ENCODE measurements at regions not wholly inside any gene's neighbourhood (a gene's known extent, or its start where the extent isn't known, plus 50 kb on each side); places are given as distances from the start of the nearest gene placed in this dataset.
A peak's percentile ranks its signal among the peaks of the same experiment; 100 is the strongest.

DNA sequence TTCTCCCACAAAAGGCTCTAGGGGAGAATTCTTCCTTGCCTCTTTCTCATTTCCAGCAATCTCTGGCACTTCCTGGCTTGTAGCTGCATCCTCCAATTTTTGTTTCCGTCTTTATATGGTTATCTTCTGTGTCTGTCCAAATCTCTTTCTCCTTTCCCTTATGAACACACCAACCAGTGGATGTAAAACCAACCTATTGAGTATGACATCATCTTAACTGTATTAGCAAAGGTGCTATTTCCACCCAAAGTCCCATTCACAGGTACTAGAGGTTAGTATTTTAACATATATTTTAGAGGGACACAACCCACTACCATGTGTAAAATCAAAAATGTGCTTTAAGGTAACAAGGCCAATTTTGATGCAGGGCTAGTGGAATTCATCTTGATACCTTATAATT lies 129.0 kb downstream of the RAP2A start:
- no peaks in the 10 kb centered on the region for H3K4me1 ChIP-seq (ENCODE audit: low read depth)
- intact Hi-C loops (cut with DNase I, micrococcal nuclease), result no loop called here
- H3K9me3 ChIP-seq, result no peaks in the 10 kb centered on the region
- TF ChIP-seq, protein P1, sequence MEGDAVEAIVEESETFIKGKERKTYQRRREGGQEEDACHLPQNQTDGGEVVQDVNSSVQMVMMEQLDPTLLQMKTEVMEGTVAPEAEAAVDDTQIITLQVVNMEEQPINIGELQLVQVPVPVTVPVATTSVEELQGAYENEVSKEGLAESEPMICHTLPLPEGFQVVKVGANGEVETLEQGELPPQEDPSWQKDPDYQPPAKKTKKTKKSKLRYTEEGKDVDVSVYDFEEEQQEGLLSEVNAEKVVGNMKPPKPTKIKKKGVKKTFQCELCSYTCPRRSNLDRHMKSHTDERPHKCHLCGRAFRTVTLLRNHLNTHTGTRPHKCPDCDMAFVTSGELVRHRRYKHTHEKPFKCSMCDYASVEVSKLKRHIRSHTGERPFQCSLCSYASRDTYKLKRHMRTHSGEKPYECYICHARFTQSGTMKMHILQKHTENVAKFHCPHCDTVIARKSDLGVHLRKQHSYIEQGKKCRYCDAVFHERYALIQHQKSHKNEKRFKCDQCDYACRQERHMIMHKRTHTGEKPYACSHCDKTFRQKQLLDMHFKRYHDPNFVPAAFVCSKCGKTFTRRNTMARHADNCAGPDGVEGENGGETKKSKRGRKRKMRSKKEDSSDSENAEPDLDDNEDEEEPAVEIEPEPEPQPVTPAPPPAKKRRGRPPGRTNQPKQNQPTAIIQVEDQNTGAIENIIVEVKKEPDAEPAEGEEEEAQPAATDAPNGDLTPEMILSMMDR (IDR thresholded peaks at IDR 0.05), result no peak
- ATAC-seq (no peak), DNase-seq (no peak)
- H3K36me3 ChIP-seq (ENCODE audit: low read depth), result no peaks in the 10 kb centered on the region
- no peak overlapping the region for H3K4me3 ChIP-seq

DNA sequence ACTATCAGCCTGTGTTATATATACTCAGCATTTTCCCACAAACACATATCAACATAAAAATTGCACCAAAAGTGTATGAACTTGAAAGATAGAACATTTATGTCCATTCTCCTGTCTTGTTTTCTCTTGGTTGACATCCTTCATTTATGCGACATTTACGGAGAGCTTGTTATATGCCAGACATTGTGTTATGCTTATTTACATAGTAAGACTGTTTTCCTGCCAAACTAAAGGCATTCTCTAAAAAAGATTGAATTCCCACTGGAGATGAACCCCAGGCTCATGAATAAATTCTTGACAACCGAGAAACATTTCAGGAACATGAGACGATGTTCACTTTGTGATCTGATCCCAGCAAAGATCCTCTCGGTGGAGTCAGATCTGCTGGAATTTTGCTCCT lies 131.0 kb downstream of the RAP2A start:
- DNase-seq, result no peak
- no peak for ATAC-seq
- intact Hi-C loops (cut with DNase I, micrococcal nuclease), result no loop called here

DNA sequence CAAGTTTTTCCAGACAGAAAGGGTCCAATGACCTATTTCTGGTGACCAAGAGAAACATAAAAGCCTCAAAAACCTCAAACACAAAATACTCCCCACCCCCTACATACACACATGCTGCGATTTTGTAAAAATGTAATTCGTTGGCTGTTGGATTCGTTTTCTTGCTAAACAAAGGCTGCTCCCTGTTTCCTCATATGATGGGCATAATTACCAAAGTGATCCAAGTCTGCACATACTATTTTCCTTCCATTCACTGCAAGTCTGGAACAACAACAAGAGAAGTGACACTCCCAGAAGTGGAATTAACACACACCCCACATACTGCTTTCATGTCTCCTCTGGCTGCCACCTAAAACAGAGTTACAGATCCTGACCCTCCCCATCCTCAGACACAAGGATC lies 131.9 kb downstream of the RAP2A start:
- TF ChIP-seq, protein P1 (IDR thresholded peaks at IDR 0.05), result no peak
- DNase-seq, result no peak
- Histone ChIP-seq H3K36me3 (ENCODE audit: low read depth) (no peaks in the 10 kb centered on the region), H3K4me3 (no peak overlapping the region), H3K4me1 (ENCODE audit: low read depth) (peaks cover 2% of the 10 kb centered on the region), H3K9me3 (no peaks in the 10 kb centered on the region)
- ATAC-seq, result no peak
- intact Hi-C loops (cut with DNase I, micrococcal nuclease), result no loop called here

More for the DNA sequence above, 131.0 kb downstream of the RAP2A start:
- Histone ChIP-seq H3K4me1 (ENCODE audit: low read depth) (peaks cover 2% of the 10 kb centered on the region), H3K4me3 (no peak overlapping the region), H3K9me3 (no peaks in the 10 kb centered on the region), H3K36me3 (ENCODE audit: low read depth) (no peaks in the 10 kb centered on the region)
- TF ChIP-seq, protein P1 (IDR thresholded peaks at IDR 0.05), result no peak

DNA sequence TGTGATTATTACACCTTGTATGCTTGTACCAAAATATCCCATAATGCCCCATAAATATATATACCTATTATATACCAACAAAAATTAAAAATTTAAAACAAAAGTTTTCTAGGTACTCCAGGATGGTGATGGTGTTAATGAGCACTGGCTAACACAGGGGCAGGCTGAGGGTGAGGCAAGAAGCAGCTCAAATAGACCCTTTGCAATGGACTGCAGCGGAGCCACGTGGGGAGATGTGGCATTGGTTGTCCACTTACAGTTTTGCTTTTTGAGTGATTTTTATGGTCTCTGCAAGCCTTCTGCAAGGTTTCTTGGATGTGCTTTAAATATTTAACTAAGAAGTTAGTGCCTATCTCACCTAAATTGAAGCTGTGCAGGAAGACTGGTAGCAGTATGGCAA lies 132.9 kb downstream of the RAP2A start:
- Histone ChIP-seq H3K4me3 (no peak overlapping the region), H3K4me1 (ENCODE audit: low read depth) (peaks cover 2% of the 10 kb centered on the region), H3K36me3 (ENCODE audit: low read depth) (no peaks in the 10 kb centered on the region), H3K9me3 (no peaks in the 10 kb centered on the region)
- no peak for ATAC-seq
- intact Hi-C loops (cut with DNase I, micrococcal nuclease), result no loop called here
- TF ChIP-seq, protein P1 (IDR thresholded peaks at IDR 0.05), result no peak
- no peak for DNase-seq

DNA sequence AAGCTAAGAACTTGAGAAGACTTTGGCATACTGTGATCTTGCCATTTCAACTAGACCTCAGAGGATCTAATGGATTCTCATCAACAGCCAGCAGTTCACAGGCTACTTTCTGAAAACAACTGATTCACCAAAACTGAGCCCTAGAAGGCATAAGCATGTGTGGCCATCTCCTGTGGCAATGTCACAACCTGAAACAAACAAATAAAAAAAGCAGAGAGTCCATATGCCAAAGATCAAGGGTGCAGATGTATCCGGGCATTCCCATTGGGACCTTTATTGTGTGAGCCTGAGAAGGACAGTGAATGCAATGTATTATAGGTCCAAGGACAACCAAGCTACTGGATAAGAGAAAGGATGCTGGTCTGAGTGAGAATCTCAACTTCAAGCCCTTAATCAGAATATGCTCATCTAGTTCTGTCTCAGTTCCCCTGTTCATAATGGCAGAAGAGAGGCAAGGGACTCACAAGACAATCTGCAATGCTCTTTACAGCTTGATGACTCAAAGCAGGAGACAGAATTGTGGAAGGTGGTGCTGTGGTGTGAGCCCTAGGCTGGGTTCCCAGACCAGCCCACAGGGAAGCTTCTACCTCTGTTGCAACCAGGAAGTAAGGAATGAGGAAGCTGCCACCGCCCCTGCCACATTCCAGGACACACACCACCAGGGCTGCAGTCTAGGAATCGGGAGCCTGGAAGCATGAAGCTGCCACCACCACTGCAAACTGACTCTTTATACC lies 133.7 kb downstream of the RAP2A start:
- ATAC-seq (peak; percentile 100), DNase-seq (peak; percentile 79 to 80 (median 80))

More for the DNA sequence above, 133.7 kb downstream of the RAP2A start:
- TF ChIP-seq, protein P1 (IDR thresholded peaks at IDR 0.05), result no peak
- H3K9me3 ChIP-seq, result no peaks in the 10 kb centered on the region
- no peak overlapping the region for H3K4me3 ChIP-seq
- H3K4me1 ChIP-seq (ENCODE audit: low read depth), result peaks cover 2% of the 10 kb centered on the region
- H3K36me3 ChIP-seq (ENCODE audit: low read depth), result no peaks in the 10 kb centered on the region
- intact Hi-C loops (cut with DNase I, micrococcal nuclease), result no loop called here

All from mucosa of descending colon (tissue), 3 donors.